HG03571 (cell line): ENCODE measurements at regions not wholly inside any gene's neighbourhood (a gene's known extent, or its start where the extent isn't known, plus 50 kb on each side); places are given as distances from the start of the nearest gene placed in this dataset.
"Not testable (repeated sequence)": the region's sequence is repeated elsewhere in the genome, so short reads cannot be mapped to it uniquely, and the experiment has no call there.

Experiments used
- ATAC-seq: cut with Tn5 transposase; IDR thresholded peaks from one replicate; pipeline ENCODE4 v1.9.1; 2021; ENCODE audit not compliant: unreplicated experiment

- peak; percentile 57 for ATAC-seq
These were observed 189.8 kb upstream of the SLC16A7 start for GRCh38 chr12:59405992-59406391.

- ATAC-seq, result no peak
These were observed 191.6 kb upstream of the SLC16A7 start for GRCh38 chr12:59404109-59404650.

GRCh38 chr12:59403259-59403932 is 192.4 kb upstream of the SLC16A7 start:
- ATAC-seq, result peak; percentile 56

- ATAC-seq, result no peak
These were observed 194.0 kb upstream of the SLC16A7 start for GRCh38 chr12:59401862-59402261.

GRCh38 chr12:59398164-59398563 is 197.7 kb upstream of the SLC16A7 start:
- no peak for ATAC-seq

GRCh38 chr12:59396919-59397318 is 198.9 kb upstream of the SLC16A7 start:
- ATAC-seq, result no peak

GRCh38 chr12:59396519-59396918 is 199.3 kb upstream of the SLC16A7 start:
- no peak for ATAC-seq

GRCh38 chr12:59395310-59395709 is 200.5 kb upstream of the SLC16A7 start:
- ATAC-seq, result not testable (repeated sequence)

GRCh38 chr12:59393506-59393905 is 202.3 kb upstream of the SLC16A7 start:
- no peak for ATAC-seq

- no peak for ATAC-seq
These were observed 205.8 kb upstream of the SLC16A7 start for GRCh38 chr12:59389968-59390576.

GRCh38 chr12:59388694-59389093 is 207.1 kb upstream of the SLC16A7 start:
- ATAC-seq, result no peak

GRCh38 chr12:59388176-59388575 is 207.7 kb upstream of the SLC16A7 start:
- no peak for ATAC-seq

GRCh38 chr12:59386236-59386635 is 209.6 kb upstream of the SLC16A7 start:
- ATAC-seq, result no peak

- ATAC-seq, result no peak
These were observed 212.6 kb upstream of the SLC16A7 start for GRCh38 chr12:59383079-59383822.

GRCh38 chr12:59382282-59383078 is 213.3 kb upstream of the SLC16A7 start:
- no peak for ATAC-seq

- ATAC-seq, result no peak
These were observed 214.7 kb upstream of the SLC16A7 start for GRCh38 chr12:59381106-59381505.

- no peak for ATAC-seq
These were observed 220.2 kb upstream of the SLC16A7 start for GRCh38 chr12:59375633-59376032.

GRCh38 chr12:59374783-59375182 is 221.0 kb upstream of the SLC16A7 start:
- no peak for ATAC-seq

GRCh38 chr12:59372956-59373355 is 222.9 kb upstream of the SLC16A7 start:
- ATAC-seq, result no peak

GRCh38 chr12:59370933-59371332 is 224.9 kb upstream of the SLC16A7 start:
- ATAC-seq, result no peak

GRCh38 chr12:59365133-59365532 is 230.7 kb upstream of the SLC16A7 start:
- no peak for ATAC-seq
